PC-3 (cell line): ENCODE measurements at regions not wholly inside any gene's neighbourhood (a gene's known extent, or its start where the extent isn't known, plus 50 kb on each side); places are given as distances from the start of the nearest gene placed in this dataset.

Experiments used
- ATAC-seq: fragments of 200-7000 bp; cut with Tn5 transposase; 2 replicates; pipeline ENCODE4 v1.9.1; 2020; ENCODE audit warnings: mild to moderate bottlenecking, moderate library complexity
- BruUV-seq: library from RNA; stranded (reverse); fragments of 400-500 nt; replicated peaks from 2 replicates; lab custom pipeline; 2021; lab: Mats Ljungman, UMichigan
- CTCF ChIA-PET: fragments of 300-600 bp; sonication (Branson Sonifier 250); formaldehyde crosslinking; loops from one replicate; lab custom pipeline; 2022; ENCODE audit warnings: antibody characterized with exemption; lab: Charles Lee
- POLR2A ChIA-PET: fragments of 300-600 bp; sonication (Branson Sonifier 250); formaldehyde crosslinking; loops from one replicate; lab custom pipeline; 2022; ENCODE audit warnings: antibody characterized with exemption; ENCODE audit not compliant: unreplicated experiment; lab: Charles Lee
- DNase-seq: peaks from one replicate; pipeline ENCODE4 v3.0.0-alpha.2; 2015
- H2AFZ ChIP-seq: fragments of 300-600 bp; sonication (generic); 2 replicates; pipeline ENCODE4 v1.6.0; 2016; ENCODE audit warnings: antibody characterized with exemption, low read length
- H3F3A ChIP-seq: fragments of 300-600 bp; sonication (generic); one replicate; pipeline ENCODE4 v1.6.0; 2017; ENCODE audit warnings: antibody characterized with exemption, low read length, control low read depth, mild to moderate bottlenecking; ENCODE audit not compliant: unreplicated experiment
- H3K27ac ChIP-seq: fragments of 300-600 bp; sonication (generic); 2 replicates; pipeline ENCODE4 v1.5.1; 2016; ENCODE audit warnings: mild to moderate bottlenecking, low read length
- H3K27me3 ChIP-seq: fragments of 300-600 bp; sonication (generic); 2 replicates; pipeline ENCODE4 v1.6.1; 2016; ENCODE audit warnings: low read length, mixed read lengths
- H3K36me3 ChIP-seq: fragments of 300-600 bp; sonication (generic); 2 replicates; pipeline ENCODE4 v1.6.1; 2016; ENCODE audit warnings: low read depth, mixed run types, low read length, mixed read lengths
- H3K4me1 ChIP-seq: fragments of 300-600 bp; sonication (generic); 2 replicates; pipeline ENCODE4 v1.5.1; 2016; ENCODE audit warnings: low read length; ENCODE audit not compliant: insufficient read depth
- H3K4me2 ChIP-seq: fragments of 300-600 bp; sonication (generic); 2 replicates; pipeline ENCODE4 v1.6.0; 2016; ENCODE audit warnings: low read length
- H3K4me3 ChIP-seq: fragments of 300-600 bp; sonication (generic); 2 replicates; pipeline ENCODE4 v1.5.1; 2016; ENCODE audit warnings: mild to moderate bottlenecking, low read length, mixed read lengths
- H3K79me2 ChIP-seq: fragments of 300-600 bp; sonication (generic); 2 replicates; pipeline ENCODE4 v1.6.1; 2017; ENCODE audit warnings: low read length, mixed read lengths
- H3K9ac ChIP-seq: fragments of 300-600 bp; sonication (generic); 2 replicates; pipeline ENCODE4 v1.6.0; 2016; ENCODE audit warnings: mild to moderate bottlenecking, low read length
- H3K9me2 ChIP-seq: fragments of 300-600 bp; sonication (generic); replicated peaks from 2 replicates; pipeline ENCODE4 v1.6.1; 2016; ENCODE audit warnings: mixed run types, low read length, mixed read lengths
- H3K9me3 ChIP-seq: fragments of 300-600 bp; sonication (generic); 2 replicates; pipeline ENCODE4 v1.6.1; 2016; ENCODE audit warnings: low read length, mixed read lengths
- H4K20me1 ChIP-seq: fragments of 300-600 bp; sonication (generic); 2 replicates; pipeline ENCODE4 v1.6.1; 2016; ENCODE audit warnings: low read length, mixed read lengths
- EZH2 ChIP-seq: fragments of 300-600 bp; sonication (generic); IDR thresholded peaks from one replicate; pipeline ENCODE4 v1.6.1; 2017; ENCODE audit warnings: antibody characterized with exemption, mild to moderate bottlenecking, low read length; ENCODE audit not compliant: unreplicated experiment
- EZH2phosphoT487 ChIP-seq: fragments of 300-600 bp; sonication (generic); IDR thresholded peaks from 2 replicates; pipeline ENCODE4 v1.6.1; 2018; ENCODE audit warnings: mild to moderate bottlenecking, antibody characterized with exemption, low read length, borderline replicate concordance
- intact Hi-C: fragments of 100-400 bp; cut with micrococcal nuclease; formaldehyde crosslinking; loops from 2 replicates; pipeline ENCODE4 v1.9.0; 2023
- TF ChIP-seq, protein P1 (sequence below): fragments of 300-600 bp; sonication (generic); conservative IDR thresholded peaks from 2 replicates; pipeline ENCODE4 v1.5.1; 2017; ENCODE audit warnings: antibody characterized with exemption, low read depth, mild to moderate bottlenecking, low read length

DNA sequence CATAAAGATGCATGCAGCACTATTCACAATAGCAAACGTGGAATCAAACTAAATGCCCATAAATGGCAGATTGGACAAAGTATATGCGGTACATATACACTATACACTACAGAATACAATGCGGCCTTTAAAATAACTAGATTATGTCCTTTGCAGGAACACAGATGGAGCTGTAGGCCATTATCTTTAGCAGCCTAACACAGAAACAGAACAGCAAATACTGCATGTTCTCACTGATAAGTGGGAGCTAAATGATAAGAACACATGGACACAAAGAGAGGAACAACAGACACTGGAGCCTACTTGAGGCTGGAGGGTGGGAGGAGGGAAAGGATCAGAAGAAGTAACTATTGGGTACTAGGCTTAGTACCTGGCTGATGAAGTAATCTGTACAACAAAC lies 758.2 kb downstream of the TLE1 start:
- no peak for DNase-seq
- no peak overlapping the region for H3K27ac ChIP-seq
- ChIA-PET CTCF (no interaction called here), POLR2A (no interaction called here)
- TF ChIP-seq, protein P1, sequence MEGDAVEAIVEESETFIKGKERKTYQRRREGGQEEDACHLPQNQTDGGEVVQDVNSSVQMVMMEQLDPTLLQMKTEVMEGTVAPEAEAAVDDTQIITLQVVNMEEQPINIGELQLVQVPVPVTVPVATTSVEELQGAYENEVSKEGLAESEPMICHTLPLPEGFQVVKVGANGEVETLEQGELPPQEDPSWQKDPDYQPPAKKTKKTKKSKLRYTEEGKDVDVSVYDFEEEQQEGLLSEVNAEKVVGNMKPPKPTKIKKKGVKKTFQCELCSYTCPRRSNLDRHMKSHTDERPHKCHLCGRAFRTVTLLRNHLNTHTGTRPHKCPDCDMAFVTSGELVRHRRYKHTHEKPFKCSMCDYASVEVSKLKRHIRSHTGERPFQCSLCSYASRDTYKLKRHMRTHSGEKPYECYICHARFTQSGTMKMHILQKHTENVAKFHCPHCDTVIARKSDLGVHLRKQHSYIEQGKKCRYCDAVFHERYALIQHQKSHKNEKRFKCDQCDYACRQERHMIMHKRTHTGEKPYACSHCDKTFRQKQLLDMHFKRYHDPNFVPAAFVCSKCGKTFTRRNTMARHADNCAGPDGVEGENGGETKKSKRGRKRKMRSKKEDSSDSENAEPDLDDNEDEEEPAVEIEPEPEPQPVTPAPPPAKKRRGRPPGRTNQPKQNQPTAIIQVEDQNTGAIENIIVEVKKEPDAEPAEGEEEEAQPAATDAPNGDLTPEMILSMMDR: no peak
- TF ChIP-seq EZH2phosphoT487 (no peak), EZH2 (no peak)
- H4K20me1 ChIP-seq: no peaks in the 10 kb centered on the region
- intact Hi-C loops: no loop called here
- H3K4me3 ChIP-seq: no peak overlapping the region
- no peak overlapping the region for H3K9ac ChIP-seq
- BruUV-seq: no TSS peak
- no peaks in the 10 kb centered on the region for H3K36me3 ChIP-seq
- no peak overlapping the region for H2AFZ ChIP-seq
- H3K4me2 ChIP-seq: no peak overlapping the region
- H3K79me2 ChIP-seq: no peaks in the 10 kb centered on the region
- no peaks in the 10 kb centered on the region for H3K4me1 ChIP-seq
- no peaks in the 10 kb centered on the region for H3K27me3 ChIP-seq
- H3F3A ChIP-seq: no peaks in the 10 kb centered on the region
- H3K9me2 ChIP-seq: no peaks in the 10 kb centered on the region
- no peaks in the 10 kb centered on the region for H3K9me3 ChIP-seq
- ATAC-seq: no peak

DNA sequence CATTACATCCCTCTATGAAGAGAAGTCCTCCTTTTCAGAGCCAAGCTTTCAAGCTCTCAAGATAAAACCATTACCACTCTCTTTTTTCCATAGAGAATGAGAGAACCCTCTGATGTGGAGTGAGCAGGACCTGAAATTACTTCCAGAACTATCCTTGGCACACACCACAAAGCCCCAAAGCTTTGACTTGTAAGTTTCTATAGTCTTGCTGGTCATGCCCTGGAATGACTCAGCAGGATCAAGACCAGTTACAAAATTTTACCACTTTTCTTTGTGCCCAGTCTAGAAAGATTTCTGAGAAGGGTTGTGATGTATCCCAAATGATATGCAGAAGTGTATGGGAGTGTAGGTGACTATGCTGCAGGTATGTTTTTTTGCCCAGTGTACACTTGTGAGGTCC lies 760.6 kb downstream of the TLE1 start:
- H3K36me3 ChIP-seq: no peaks in the 10 kb centered on the region
- no peak for TF ChIP-seq EZH2
- no peak for TF ChIP-seq EZH2phosphoT487
- TF ChIP-seq, protein P1: no peak
- H3K27ac ChIP-seq: no peak overlapping the region
- POLR2A ChIA-PET: no interaction called here
- intact Hi-C loops: no loop called here
- H3K9me3 ChIP-seq: no peaks in the 10 kb centered on the region
- DNase-seq: no peak
- CTCF ChIA-PET: no interaction called here
- H3K4me1 ChIP-seq: no peaks in the 10 kb centered on the region
- H3K9ac ChIP-seq: no peak overlapping the region
- H3K9me2 ChIP-seq: no peaks in the 10 kb centered on the region
- H3K27me3 ChIP-seq: no peaks in the 10 kb centered on the region
- H4K20me1 ChIP-seq: no peaks in the 10 kb centered on the region
- no TSS peak for BruUV-seq
- no peak overlapping the region for H3K4me2 ChIP-seq
- ATAC-seq: no peak
- no peaks in the 10 kb centered on the region for H3K79me2 ChIP-seq
- no peaks in the 10 kb centered on the region for H3F3A ChIP-seq
- H3K4me3 ChIP-seq: no peak overlapping the region
- no peak overlapping the region for H2AFZ ChIP-seq

DNA sequence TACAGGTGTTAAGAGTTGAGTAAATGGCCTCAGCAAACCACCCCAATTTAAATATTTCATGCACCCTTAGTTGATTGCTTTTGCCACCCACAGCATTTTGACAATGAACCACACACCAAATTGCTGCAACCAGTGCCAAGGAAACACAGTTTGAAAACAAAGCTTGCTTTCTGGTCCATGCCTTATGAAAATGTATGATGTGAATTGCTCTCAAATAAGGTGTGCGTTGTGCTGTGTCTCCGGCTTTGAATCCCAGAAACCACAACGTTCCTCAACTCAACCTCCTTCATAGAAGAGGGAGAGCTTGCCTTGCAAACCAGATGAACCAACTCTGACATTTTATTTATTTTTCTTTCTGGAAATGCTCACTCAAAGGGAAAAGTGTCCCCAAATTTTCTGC lies 762.7 kb downstream of the TLE1 start:
- H3K36me3 ChIP-seq: no peaks in the 10 kb centered on the region
- CTCF ChIA-PET: no interaction called here
- no peak overlapping the region for H2AFZ ChIP-seq
- ATAC-seq (no peak), DNase-seq (no peak)
- no peaks in the 10 kb centered on the region for H3K9me2 ChIP-seq
- POLR2A ChIA-PET: no interaction called here
- H3K4me2 ChIP-seq: no peak overlapping the region
- H3K79me2 ChIP-seq: no peaks in the 10 kb centered on the region
- no peaks in the 10 kb centered on the region for H3K4me1 ChIP-seq
- H3K27ac ChIP-seq: no peak overlapping the region
- no peaks in the 10 kb centered on the region for H3K27me3 ChIP-seq
- H3K9me3 ChIP-seq: no peaks in the 10 kb centered on the region
- no peak overlapping the region for H3K9ac ChIP-seq
- intact Hi-C loops: no loop called here
- BruUV-seq: no TSS peak
- TF ChIP-seq EZH2 (no peak), EZH2phosphoT487 (no peak)
- TF ChIP-seq, protein P1: no peak
- no peaks in the 10 kb centered on the region for H4K20me1 ChIP-seq
- H3K4me3 ChIP-seq: no peak overlapping the region
- no peaks in the 10 kb centered on the region for H3F3A ChIP-seq
